ENCODE measurements at regions not wholly inside any gene's neighbourhood (a gene's known extent, or its start where the extent isn't known, plus 50 kb on each side); places are given as distances from the start of the nearest gene placed in this dataset.

DNA sequence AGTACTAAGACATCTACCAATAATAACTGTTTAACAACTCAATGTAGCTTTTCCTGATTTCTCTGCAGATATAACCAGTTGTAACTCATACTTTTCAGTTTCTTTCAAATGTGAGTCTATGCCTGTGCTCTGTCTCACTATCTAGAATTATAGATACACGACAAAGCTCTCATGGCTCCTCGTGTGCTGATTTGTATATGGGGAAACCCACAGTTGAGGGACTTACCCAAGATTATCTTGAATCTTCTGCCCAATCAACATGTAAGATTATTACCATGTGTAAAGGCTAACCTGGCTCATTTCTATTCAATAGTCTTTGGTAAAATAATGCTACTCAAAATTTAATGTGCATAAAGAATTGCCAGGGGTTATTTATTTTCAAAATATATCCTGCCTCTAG lies 554.4 kb downstream of the FBXO15 start:
- no peak overlapping the region for H3K27ac ChIP-seq
- TF ChIP-seq EP300 (IDR thresholded peaks at IDR 0.05; ENCODE audit: low read depth) (no peak), POLR2A (IDR thresholded peaks at IDR 0.05) (no peak), POLR2AphosphoS5 (IDR thresholded peaks at IDR 0.05) (no peak)
- TF ChIP-seq, protein P1, sequence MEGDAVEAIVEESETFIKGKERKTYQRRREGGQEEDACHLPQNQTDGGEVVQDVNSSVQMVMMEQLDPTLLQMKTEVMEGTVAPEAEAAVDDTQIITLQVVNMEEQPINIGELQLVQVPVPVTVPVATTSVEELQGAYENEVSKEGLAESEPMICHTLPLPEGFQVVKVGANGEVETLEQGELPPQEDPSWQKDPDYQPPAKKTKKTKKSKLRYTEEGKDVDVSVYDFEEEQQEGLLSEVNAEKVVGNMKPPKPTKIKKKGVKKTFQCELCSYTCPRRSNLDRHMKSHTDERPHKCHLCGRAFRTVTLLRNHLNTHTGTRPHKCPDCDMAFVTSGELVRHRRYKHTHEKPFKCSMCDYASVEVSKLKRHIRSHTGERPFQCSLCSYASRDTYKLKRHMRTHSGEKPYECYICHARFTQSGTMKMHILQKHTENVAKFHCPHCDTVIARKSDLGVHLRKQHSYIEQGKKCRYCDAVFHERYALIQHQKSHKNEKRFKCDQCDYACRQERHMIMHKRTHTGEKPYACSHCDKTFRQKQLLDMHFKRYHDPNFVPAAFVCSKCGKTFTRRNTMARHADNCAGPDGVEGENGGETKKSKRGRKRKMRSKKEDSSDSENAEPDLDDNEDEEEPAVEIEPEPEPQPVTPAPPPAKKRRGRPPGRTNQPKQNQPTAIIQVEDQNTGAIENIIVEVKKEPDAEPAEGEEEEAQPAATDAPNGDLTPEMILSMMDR (IDR thresholded peaks at IDR 0.05), result no peak
- no peaks in the 10 kb centered on the region for H3K4me1 ChIP-seq
- intact Hi-C loops (cut with DNase I; ENCODE audit: low total_unique reads), result no loop called here
- in situ Hi-C loops (cut with MboI; ENCODE audit: low pct_ligation_motif_present in 1 of 4, low pct_unique_long_range_greater_than_20kb in 1 of 4, low sequenced_read_pairs in 3 of 4), result no loop called here
- WGBS, 2 donors (ENCODE audit: low coverage in 1 of 2), result 61 to 66% methylated on average over 2 of the region's 2 CpGs
- no peaks in the 10 kb centered on the region for H3K9me3 ChIP-seq
- no peak overlapping the region for H3K4me3 ChIP-seq
- no peaks in the 10 kb centered on the region for H3K27me3 ChIP-seq
- H3K36me3 ChIP-seq, result no peaks in the 10 kb centered on the region
- DNase-seq, result no peak

DNA sequence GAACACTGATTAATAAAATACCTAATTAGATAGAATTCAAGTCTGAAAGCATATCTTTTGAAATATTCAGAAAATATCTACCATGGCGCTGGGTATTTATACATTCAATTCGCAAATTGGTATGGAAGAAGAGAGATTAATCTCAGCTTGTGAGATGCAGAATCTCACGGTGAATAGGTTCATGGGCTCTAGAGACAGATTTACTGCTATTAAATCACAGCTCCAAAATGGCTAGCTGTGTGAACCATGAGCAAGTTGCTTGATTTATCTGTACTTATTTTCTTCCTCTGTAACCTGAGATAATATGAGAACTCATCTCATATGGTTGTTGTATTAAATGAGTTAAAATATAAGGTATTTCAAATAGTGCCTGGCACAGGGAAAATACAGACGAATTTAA lies 556.7 kb downstream of the FBXO15 start:
- WGBS, 2 donors (ENCODE audit: low coverage in 1 of 2), result 86 to 94% methylated on average over 4 of the region's 4 CpGs
- no peaks in the 10 kb centered on the region for H3K36me3 ChIP-seq
- no peaks in the 10 kb centered on the region for H3K4me1 ChIP-seq
- DNase-seq, result no peak
- H3K4me3 ChIP-seq, result no peak overlapping the region
- no peak for TF ChIP-seq POLR2A (IDR thresholded peaks at IDR 0.05)
- no peak for TF ChIP-seq EP300 (IDR thresholded peaks at IDR 0.05; ENCODE audit: low read depth)
- no peak for TF ChIP-seq POLR2AphosphoS5 (IDR thresholded peaks at IDR 0.05)
- TF ChIP-seq, protein P1 (IDR thresholded peaks at IDR 0.05), result no peak
- in situ Hi-C loops (cut with MboI; ENCODE audit: low pct_ligation_motif_present in 1 of 4, low pct_unique_long_range_greater_than_20kb in 1 of 4, low sequenced_read_pairs in 3 of 4), result no loop called here
- H3K27me3 ChIP-seq, result no peaks in the 10 kb centered on the region
- no peak overlapping the region for H3K27ac ChIP-seq
- intact Hi-C loops (cut with DNase I; ENCODE audit: low total_unique reads), result no loop called here
- H3K9me3 ChIP-seq, result no peaks in the 10 kb centered on the region

DNA sequence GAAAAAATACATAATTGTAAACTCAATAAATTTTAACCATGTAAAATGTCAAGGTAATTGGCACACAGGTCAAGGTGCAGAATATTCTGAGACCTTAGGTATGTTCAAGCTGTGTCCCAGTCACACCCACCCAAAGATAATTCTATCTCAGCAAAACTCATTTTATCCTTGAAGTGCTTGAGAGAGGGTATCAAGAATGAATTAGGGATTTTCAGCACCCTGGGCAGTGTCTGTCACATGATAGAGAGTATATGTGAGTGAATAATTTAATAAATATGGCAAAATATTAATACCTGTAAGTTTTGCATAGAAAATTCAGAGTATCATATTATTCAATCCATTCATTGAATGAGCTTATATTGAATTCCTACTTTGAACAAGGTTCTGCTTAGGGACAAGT lies 567.9 kb downstream of the FBXO15 start:
- intact Hi-C loops (cut with DNase I; ENCODE audit: low total_unique reads), result no loop called here
- TF ChIP-seq EP300 (IDR thresholded peaks at IDR 0.05; ENCODE audit: low read depth) (no peak), POLR2AphosphoS5 (IDR thresholded peaks at IDR 0.05) (no peak), POLR2A (IDR thresholded peaks at IDR 0.05) (no peak)
- TF ChIP-seq, protein P1 (IDR thresholded peaks at IDR 0.05), result no peak
- H3K27me3 ChIP-seq, result no peaks in the 10 kb centered on the region
- no peak for DNase-seq
- no peak overlapping the region for H3K27ac ChIP-seq
- no peaks in the 10 kb centered on the region for H3K9me3 ChIP-seq
- no peaks in the 10 kb centered on the region for H3K4me1 ChIP-seq
- H3K4me3 ChIP-seq, result no peak overlapping the region
- no peaks in the 10 kb centered on the region for H3K36me3 ChIP-seq
- in situ Hi-C loops (cut with MboI; ENCODE audit: low pct_ligation_motif_present in 1 of 4, low pct_unique_long_range_greater_than_20kb in 1 of 4, low sequenced_read_pairs in 3 of 4), result no loop called here

DNA sequence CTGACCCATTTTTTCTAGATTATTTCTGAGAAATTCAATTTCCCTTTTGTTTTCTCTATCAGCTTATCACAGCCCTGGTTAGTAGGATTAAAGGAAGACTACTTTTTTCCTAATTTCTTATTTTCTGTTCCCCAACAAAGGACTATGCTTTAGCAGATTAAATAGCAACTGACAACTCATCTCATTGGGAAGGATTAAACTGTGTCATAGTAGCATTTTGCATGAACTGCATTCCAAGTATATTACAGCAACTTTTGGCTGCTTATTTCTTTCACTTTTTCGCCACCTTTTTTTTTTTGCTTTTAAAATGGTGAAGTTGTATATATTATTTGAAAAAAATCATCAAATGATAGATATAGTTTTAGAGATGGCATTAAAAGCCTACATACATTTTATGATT lies 570.3 kb downstream of the FBXO15 start:
- Histone ChIP-seq H3K36me3 (no peaks in the 10 kb centered on the region), H3K4me1 (no peaks in the 10 kb centered on the region), H3K4me3 (no peak overlapping the region), H3K9me3 (no peaks in the 10 kb centered on the region), H3K27me3 (no peaks in the 10 kb centered on the region), H3K27ac (no peak overlapping the region)
- in situ Hi-C loops (cut with MboI; ENCODE audit: low pct_ligation_motif_present in 1 of 4, low pct_unique_long_range_greater_than_20kb in 1 of 4, low sequenced_read_pairs in 3 of 4), result no loop called here
- intact Hi-C loops (cut with DNase I; ENCODE audit: low total_unique reads), result no loop called here
- DNase-seq, result no peak
- WGBS, 2 donors (ENCODE audit: low coverage in 1 of 2), result 72 to 89% methylated on average over 1 of the region's 1 CpG
- TF ChIP-seq POLR2AphosphoS5 (IDR thresholded peaks at IDR 0.05) (no peak), EP300 (IDR thresholded peaks at IDR 0.05; ENCODE audit: low read depth) (no peak), POLR2A (IDR thresholded peaks at IDR 0.05) (no peak)
- TF ChIP-seq, protein P1 (IDR thresholded peaks at IDR 0.05), result no peak

All from transverse colon (tissue), 4 donors.